GM12872 (cell line): ENCODE measurements at regions not wholly inside any gene's neighbourhood (a gene's known extent, or its start where the extent isn't known, plus 50 kb on each side); places are given as distances from the start of the nearest gene placed in this dataset.

Source experiments
- CTCF ChIP-seq: IDR thresholded peaks from 3 replicates; pipeline ENCODE4 v1.5.1; 2011; ENCODE audit warnings: low read depth, mild to moderate bottlenecking, low read length, moderate library complexity; ENCODE audit not compliant: insufficient read depth

GRCh38 chr6:119965900-119966299 is 616.3 kb upstream of the MAN1A1 start:
- TF ChIP-seq CTCF: no peak

- no peak for TF ChIP-seq CTCF
Measured at GRCh38 chr6:119965008-119965407, 615.4 kb upstream of the MAN1A1 start.

- TF ChIP-seq CTCF: no peak
Measured at GRCh38 chr6:119962505-119962904, 612.9 kb upstream of the MAN1A1 start.

- TF ChIP-seq CTCF: no peak
Measured at GRCh38 chr6:119961450-119961849, 611.9 kb upstream of the MAN1A1 start.

GRCh38 chr6:119960456-119960855 is 610.9 kb upstream of the MAN1A1 start:
- no peak for TF ChIP-seq CTCF

- no peak for TF ChIP-seq CTCF
Measured at GRCh38 chr6:119960036-119960435, 610.5 kb upstream of the MAN1A1 start.

GRCh38 chr6:119957195-119957594 is 607.6 kb upstream of the MAN1A1 start:
- TF ChIP-seq CTCF: no peak

GRCh38 chr6:119952696-119953095 is 603.1 kb upstream of the MAN1A1 start:
- TF ChIP-seq CTCF: no peak
